ENCODE measurements at regions not wholly inside any gene's neighbourhood (a gene's known extent, or its start where the extent isn't known, plus 50 kb on each side); places are given as distances from the start of the nearest gene placed in this dataset.
A peak's percentile ranks its signal among the peaks of the same experiment; 100 is the strongest.
"Not testable (repeated sequence)": the region's sequence is repeated elsewhere in the genome, so short reads cannot be mapped to it uniquely, and the experiment has no call there.

DNA sequence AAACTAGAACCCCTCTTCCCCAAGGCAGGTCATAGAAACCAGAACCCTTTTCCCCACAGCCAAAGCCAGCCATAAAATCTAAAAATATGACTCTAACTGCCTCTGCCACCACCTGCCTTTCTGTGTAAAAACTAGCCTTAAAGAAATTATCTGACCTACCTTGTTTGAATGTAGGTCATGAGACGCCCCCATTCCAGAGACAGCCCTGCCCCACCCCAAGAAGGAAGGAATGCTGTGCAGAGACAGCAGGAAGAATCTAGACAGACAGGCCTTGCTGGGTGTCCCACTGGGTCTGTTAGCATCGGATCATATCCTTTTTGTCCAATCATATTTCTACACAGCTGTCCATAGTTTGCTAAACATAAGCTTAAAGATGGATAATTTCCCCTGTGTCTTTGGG is 128.4 kb upstream of the RAB4A start:
- TF ChIP-seq, protein P1, sequence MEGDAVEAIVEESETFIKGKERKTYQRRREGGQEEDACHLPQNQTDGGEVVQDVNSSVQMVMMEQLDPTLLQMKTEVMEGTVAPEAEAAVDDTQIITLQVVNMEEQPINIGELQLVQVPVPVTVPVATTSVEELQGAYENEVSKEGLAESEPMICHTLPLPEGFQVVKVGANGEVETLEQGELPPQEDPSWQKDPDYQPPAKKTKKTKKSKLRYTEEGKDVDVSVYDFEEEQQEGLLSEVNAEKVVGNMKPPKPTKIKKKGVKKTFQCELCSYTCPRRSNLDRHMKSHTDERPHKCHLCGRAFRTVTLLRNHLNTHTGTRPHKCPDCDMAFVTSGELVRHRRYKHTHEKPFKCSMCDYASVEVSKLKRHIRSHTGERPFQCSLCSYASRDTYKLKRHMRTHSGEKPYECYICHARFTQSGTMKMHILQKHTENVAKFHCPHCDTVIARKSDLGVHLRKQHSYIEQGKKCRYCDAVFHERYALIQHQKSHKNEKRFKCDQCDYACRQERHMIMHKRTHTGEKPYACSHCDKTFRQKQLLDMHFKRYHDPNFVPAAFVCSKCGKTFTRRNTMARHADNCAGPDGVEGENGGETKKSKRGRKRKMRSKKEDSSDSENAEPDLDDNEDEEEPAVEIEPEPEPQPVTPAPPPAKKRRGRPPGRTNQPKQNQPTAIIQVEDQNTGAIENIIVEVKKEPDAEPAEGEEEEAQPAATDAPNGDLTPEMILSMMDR (IDR thresholded peaks at IDR 0.05; ENCODE audit: low read length, missing control alignments): no peak
- no peak overlapping the region for H3K4me3 ChIP-seq (replicated peaks; ENCODE audit: low read depth, low read length)
- DNase-seq (ENCODE audit: low read depth): no peak

DNA sequence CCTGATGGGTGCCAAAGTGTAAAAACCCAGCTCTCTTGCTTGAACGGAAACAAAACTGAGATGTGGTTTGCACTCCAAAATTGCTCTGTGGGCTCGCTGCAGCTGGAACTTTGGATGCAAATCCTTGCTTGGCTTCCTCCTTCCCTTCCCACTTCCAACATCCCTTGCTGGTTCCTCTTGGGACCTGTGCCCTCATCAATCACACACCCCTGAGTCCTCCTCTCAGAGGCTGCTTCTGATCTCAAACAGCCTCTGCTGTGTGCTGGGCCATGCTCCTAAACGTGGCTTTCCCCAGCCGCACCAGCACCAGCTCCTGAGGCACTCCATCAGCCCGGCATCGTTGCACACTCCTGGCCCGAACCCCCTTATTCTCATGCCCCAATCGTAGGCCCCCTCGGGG is 124.3 kb upstream of the RAB4A start:
- TF ChIP-seq, protein P1 (IDR thresholded peaks at IDR 0.05; ENCODE audit: low read length, missing control alignments): no peak
- no peak for DNase-seq (ENCODE audit: low read depth)
- no peak overlapping the region for H3K4me3 ChIP-seq (replicated peaks; ENCODE audit: low read depth, low read length)

GRCh38 chr1:229147072-229147471 is 123.8 kb upstream of the RAB4A start:
- TF ChIP-seq, protein P1 (IDR thresholded peaks at IDR 0.05; ENCODE audit: low read length, missing control alignments): no peak
- DNase-seq (ENCODE audit: low read depth): no peak
- H3K4me3 ChIP-seq (replicated peaks; ENCODE audit: low read depth, low read length): no peak overlapping the region

- no peak overlapping the region for H3K4me3 ChIP-seq (replicated peaks; ENCODE audit: low read depth, low read length)
- TF ChIP-seq, protein P1 (IDR thresholded peaks at IDR 0.05; ENCODE audit: low read length, missing control alignments): no peak
- DNase-seq (ENCODE audit: low read depth): peak; percentile 38
Observed at GRCh38 chr1:229148041-229148671, 122.8 kb upstream of the RAB4A start.

DNA sequence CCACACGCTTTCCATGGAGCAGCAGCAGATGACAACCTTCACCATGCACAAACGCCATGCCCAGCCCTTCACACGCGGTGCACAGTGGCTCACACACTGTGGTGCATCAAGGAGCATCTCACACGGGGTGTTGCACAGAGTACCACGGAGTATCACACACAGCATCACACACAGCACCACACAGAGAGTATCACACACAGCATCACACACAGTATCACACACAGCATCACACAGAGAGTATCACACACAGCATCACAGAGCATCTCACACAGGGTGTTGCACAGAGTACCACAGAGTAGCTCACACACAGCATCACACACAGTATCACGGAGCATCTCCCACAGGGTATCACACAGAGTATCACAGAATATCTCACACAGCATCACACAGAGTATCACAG is 122.2 kb upstream of the RAB4A start:
- TF ChIP-seq, protein P1 (IDR thresholded peaks at IDR 0.05; ENCODE audit: low read length, missing control alignments): no peak
- no peak overlapping the region for H3K4me3 ChIP-seq (replicated peaks; ENCODE audit: low read depth, low read length)
- DNase-seq (ENCODE audit: low read depth): no peak

GRCh38 chr1:229149435-229149834 is 121.5 kb upstream of the RAB4A start:
- no peak for DNase-seq (ENCODE audit: low read depth)
- TF ChIP-seq, protein P1 (IDR thresholded peaks at IDR 0.05; ENCODE audit: low read length, missing control alignments): no peak
- H3K4me3 ChIP-seq (replicated peaks; ENCODE audit: low read depth, low read length): no peak overlapping the region

DNA sequence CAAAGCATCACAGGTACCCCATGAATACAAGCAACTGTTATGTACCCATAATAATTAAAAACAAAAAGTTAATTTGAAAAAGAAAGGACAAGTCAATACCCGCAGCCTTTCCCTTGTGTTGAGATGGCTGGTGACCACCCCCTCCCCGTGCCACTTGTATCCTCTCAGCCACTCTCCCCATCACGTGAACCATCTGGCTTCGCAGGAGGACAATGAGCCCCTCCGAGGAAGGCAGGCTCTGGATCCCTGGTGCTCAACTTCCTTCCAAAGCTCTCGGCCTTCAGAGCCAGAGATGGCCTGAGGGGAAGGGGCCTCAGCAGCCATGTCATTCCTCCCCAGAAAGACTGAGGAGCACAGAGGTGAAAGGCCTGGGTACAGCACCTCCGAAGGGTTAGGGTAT is 120.4 kb upstream of the RAB4A start:
- H3K4me3 ChIP-seq (replicated peaks; ENCODE audit: low read depth, low read length): no peak overlapping the region
- TF ChIP-seq, protein P1 (IDR thresholded peaks at IDR 0.05; ENCODE audit: low read length, missing control alignments): no peak
- DNase-seq (ENCODE audit: low read depth): no peak

- DNase-seq (ENCODE audit: low read depth); H3K4me3 ChIP-seq (replicated peaks; ENCODE audit: low read depth, low read length): not testable (repeated sequence)
Observed at GRCh38 chr1:229151412-229151811, 119.5 kb upstream of the RAB4A start.
